GM10266 (cell line): ENCODE measurements at regions not wholly inside any gene's neighbourhood (a gene's known extent, or its start where the extent isn't known, plus 50 kb on each side); places are given as distances from the start of the nearest gene placed in this dataset.

Experiments used
- DNase-seq: peaks from one replicate; pipeline ENCODE4 v3.0.0; 2012; ENCODE audit errors: extremely low spot score
- TF ChIP-seq, protein P1 (sequence below): IDR thresholded peaks from 2 replicates; pipeline ENCODE4 v1.5.1; 2012; ENCODE audit warnings: mild to moderate bottlenecking, low read depth; ENCODE audit not compliant: control insufficient read depth, insufficient read depth; ENCODE audit errors: missing control alignments

DNA sequence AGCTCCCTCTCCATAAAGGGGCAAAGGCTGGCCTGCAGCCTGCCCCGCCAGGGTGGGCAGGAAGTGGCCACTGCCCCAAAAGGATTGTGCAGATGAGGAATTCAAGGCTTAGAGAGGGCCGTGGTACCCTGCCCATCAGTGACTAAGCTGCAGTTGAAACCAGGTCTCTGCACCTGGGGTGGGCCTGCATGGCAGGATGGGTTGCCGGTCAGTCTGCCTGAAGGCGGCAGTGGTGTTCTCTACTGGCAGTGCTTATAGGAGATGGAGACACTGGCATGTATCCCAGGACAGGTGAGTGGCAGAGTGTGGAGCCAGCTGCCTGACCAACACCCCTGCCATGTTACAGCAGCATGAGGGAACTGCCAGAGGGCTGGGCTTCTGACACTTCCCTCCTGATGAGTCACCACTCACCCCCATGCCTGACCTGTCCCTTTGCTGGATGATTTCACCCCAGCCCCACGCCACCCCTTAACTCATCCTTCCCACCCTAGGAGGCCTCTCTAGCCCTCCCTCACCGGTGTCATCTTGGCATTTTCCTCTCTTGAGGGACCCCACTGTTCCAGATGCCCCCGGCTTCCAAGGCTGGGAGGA lies 70.2 kb upstream of the LMO1 start:
- DNase-seq, result no peak
- TF ChIP-seq, protein P1, sequence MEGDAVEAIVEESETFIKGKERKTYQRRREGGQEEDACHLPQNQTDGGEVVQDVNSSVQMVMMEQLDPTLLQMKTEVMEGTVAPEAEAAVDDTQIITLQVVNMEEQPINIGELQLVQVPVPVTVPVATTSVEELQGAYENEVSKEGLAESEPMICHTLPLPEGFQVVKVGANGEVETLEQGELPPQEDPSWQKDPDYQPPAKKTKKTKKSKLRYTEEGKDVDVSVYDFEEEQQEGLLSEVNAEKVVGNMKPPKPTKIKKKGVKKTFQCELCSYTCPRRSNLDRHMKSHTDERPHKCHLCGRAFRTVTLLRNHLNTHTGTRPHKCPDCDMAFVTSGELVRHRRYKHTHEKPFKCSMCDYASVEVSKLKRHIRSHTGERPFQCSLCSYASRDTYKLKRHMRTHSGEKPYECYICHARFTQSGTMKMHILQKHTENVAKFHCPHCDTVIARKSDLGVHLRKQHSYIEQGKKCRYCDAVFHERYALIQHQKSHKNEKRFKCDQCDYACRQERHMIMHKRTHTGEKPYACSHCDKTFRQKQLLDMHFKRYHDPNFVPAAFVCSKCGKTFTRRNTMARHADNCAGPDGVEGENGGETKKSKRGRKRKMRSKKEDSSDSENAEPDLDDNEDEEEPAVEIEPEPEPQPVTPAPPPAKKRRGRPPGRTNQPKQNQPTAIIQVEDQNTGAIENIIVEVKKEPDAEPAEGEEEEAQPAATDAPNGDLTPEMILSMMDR, result no peak

DNA sequence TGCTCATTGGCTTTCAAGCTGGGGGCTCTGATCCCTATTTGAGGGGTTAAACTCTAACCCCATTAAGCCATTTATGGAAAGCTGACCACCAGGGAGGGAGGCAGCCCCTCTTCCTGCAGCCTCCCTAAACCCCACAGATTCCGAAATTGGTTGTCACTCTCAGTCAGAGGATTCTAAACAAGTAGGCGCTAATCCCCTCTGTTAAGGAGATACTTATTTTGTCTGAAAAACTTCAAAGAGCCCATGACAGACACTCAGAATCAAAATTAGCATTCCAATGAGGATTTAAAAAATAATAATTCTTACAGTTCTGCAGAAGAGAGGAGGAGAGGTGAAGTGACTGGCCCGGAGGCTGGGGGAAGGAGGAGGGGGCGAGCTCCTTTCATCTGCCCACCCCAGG lies 69.7 kb upstream of the LMO1 start:
- TF ChIP-seq, protein P1, result no peak
- DNase-seq, result no peak

DNA sequence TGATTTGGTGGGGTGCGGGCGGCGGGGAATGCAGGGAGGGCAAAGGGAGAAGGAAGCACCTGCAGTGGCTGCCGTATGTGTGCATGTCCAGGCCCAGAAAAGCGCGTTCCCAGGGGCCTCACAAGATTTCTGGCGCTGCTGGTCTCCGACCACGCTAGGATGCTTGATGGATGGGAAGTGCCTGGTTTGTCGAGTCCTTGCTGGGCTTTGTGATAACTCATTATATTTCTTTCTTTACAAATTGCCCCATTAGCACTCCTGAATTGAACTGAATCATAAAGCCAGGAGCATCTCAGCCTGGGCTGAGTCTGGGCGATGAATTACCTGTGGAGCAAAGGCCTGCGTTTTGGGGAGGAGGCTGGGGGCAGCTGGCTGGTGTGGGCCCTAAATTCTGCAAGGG lies 69.2 kb upstream of the LMO1 start:
- no peak for DNase-seq
- TF ChIP-seq, protein P1, result no peak

DNA sequence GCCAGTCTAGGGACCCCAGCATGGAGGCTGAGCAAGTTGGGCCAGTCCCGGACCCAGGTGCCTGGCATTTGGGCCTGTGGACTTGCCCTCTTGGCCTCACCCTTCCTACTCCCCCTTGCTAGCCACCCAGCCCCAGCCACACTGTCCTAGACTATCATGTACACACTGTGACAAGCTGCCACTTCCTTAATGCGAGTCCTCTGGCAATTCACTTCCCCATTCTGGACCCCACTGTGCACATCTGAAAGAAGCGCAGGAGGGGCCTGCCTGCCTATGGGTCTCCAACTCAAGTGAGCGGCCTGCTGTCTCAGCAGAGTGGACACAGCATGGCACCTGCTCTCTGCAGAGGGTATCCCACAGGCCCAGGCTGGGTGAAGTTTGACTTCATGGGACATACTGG lies 68.5 kb upstream of the LMO1 start:
- no peak for DNase-seq
- TF ChIP-seq, protein P1, result no peak

DNA sequence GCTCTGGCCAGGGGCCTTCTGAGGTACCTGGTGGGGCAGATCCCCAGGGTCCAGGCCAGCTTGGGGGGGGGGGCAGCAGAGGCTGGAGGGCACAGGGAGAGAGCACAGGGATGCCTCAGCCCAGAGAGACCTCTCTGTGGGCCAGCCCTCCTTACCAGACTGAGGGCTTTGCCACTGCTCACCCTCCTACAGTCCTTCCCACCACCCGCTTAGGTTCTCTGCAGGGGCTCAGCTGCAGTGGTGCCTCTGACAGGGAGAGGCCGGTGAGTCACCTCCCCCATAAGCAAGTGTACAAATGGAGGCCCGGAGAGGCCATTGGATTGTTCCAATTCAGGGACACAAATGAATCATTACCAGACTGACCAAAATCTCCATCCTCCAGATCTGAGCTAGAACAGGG lies 68.1 kb upstream of the LMO1 start:
- DNase-seq, result no peak
- TF ChIP-seq, protein P1, result no peak

DNA sequence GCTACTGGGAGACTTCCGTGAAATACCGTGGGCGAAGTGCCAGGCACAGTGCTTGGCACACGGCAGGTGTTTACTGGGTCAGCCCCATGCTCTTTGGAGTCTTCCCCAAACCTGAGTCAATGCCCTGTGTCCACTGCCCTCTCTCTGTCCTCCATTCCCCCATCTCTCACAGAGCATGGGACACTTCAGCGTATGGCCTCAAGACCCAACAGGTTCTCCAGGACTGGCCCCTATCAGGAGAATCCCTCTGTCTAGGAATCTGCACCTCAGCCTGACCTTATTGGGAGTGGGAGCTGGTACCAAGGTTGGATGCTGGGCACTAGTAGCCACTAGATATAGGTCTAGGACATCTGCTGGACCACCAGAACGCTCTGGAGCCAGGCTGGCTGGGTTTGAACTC lies 67.2 kb upstream of the LMO1 start:
- DNase-seq, result no peak
- TF ChIP-seq, protein P1, result no peak

DNA sequence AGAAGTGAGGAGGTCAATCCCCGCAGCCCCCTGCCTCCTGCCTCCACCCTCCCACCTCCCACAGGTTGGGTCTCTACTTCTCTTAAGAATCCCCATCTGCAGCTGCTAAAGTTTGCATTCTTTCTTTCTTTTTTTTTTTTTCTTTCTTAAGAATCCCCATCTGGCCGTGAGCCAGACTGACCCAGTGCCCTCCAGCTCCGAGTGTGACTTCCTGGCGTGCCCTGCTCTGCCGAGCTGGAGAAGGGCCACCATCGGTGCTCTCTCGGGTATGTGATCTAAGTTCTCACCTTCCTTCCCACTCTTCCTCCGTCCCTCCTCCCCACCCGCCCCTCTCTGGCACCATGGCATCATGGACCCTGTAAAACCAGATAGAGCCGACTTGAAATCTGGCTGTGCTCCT lies 66.7 kb upstream of the LMO1 start:
- TF ChIP-seq, protein P1, result no peak
- DNase-seq, result no peak
